ENCODE measurements at regions not wholly inside any gene's neighbourhood (a gene's known extent, or its start where the extent isn't known, plus 50 kb on each side); places are given as distances from the start of the nearest gene placed in this dataset.
"Not testable (repeated sequence)": the region's sequence is repeated elsewhere in the genome, so short reads cannot be mapped to it uniquely, and the experiment has no call there.

DNA sequence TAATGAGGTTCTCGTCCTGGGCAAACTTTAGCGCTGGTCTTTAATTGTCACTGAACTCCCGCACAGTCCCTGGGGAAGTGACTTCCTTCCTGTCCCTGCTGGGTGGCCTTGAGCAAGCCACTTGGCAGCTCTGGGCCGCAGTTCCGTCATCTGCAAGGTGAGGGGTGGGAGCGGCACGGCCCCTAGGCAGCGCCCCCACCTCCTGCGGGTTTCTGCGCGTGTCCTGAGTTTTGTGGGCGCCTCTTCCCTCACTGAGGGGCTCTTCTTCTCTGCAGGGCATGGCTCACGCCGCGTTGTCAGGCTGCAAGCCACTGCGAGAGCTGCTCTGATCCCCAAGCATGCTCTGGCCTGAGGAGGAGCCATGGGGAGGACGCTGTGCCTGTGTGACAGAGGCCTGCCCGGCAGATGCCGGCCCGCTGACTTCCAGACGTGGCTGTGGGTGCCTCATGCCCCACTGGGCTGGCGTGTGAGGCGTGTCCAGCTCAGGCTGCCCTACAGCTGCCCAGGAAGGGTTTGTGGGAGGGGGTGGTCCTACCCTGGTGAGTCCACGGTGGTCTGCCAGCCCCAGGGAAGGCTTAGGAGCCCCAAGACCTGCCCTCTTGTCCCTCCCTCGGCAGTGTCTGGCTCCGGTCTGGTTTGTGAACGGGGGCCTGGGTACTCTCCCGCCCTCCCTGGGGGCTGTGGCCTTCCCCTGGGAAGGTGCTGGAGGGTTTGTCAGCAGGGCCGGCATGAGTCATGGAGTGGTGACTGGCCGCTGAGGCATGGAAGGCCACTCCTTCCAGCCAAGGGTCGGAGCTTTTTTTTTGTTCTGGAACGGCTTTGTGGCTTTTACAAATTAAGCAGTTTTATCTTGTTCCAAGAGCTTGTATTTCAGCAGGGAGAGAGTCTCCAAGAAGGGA is 182.0 kb downstream of the SEC14L1 start:
- no peak for DNase-seq

DNA sequence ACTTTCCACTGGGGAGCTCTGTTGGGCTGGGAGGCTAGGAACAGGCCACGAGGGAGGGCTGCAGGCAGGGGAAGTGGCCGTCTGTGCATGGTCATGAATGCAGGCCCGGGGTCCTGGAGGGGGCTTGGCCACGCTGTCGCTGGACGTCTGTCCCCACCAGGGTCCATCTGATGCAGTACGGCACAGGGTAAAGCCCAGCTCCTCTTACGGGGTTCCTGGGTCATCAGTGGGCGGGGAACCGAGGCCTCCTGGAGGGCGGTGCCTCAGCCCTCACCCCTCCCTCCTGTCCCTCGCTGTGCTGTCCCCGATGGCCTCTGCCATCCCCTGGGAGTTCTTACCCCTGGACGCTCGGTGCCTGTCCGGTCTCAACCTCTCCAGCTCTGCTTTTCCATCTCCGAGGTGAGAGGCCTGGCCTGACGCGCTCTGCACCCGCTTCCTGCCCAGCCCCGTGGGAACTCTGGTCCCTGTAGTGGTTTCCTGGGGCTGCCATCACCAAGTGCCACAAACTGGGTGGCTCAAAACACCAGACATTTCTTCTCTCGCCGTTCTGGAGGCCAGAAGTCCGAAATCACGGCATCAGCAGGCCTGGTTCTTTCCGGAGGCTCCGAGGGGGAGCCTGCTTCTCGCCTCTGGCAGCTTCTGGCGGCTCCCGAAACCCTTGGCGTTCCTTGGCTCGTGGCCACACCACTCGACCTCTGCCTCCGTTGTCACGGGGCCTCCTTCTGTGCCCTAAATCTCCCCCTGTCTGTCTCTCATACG is 182.8 kb downstream of the SEC14L1 start:
- no peak for DNase-seq

DNA sequence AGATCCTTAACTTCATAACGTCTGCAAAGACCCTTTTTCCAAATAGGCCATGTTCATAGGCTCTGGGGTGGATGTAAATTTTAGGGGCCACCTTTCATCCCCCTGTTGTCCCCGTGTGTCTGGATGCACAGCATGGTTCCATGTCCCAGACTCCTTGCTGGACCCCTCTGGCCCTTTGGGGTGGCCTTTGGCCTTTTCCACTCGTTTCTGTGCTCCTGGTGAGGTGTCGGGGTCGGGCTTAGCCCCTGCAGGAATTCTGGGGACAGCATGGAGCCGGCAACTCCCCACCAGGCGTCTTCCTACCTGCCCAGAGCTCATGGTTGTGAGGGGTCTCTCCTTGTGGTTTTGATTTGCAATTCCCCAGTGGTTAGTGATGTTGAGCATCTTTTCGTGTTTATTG is 183.5 kb downstream of the SEC14L1 start:
- no peak for DNase-seq

DNA sequence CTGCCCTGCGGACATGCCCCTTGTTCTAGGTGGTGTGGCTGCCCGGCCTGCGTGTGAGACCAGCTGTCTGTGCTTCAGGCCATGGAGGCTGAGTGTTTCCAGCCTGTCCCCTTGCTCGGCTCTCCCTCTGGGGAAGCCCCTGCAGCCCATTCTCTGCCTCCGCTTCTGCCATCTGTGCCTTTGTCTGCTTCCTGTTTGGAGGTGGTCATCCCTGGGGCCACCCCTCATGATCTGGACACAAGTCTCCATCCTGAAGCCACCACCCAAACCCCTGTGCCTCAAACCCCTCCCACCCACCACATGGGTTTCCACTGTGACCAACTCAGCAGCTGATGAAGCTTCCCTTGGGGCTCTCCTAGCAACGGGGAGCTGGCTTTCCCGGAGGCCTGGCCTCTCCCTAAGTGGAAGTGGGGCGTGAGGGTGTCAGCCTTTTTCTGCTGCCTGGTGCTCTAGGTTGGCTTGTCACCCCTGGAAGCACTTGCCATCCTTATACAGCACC is 184.9 kb downstream of the SEC14L1 start:
- no peak for DNase-seq

DNA sequence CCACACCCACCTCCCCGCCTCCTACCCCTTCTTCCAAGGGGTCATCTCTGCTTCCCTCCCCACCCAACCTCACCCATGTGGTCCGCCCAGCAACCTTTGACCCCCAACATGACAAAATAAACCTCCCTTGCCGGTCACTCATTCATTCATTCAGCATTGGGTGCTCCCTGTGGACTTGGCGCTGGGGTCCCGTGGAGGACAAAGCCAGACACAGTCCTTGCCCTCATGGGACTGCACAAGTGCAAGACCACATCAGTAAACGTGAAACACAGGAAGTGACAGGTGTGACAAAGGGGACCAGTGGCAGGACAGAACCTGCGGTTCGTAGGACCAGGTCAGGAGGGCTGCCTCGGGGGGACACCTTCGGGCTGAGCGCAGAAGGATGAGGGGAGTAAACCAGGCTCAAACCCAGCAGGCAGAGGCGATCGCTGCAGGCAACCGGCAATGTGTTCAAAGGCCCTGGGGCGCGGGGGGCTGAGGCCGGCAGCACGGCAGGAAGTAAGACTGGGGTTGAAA is 185.4 kb downstream of the SEC14L1 start:
- no peak for DNase-seq

DNA sequence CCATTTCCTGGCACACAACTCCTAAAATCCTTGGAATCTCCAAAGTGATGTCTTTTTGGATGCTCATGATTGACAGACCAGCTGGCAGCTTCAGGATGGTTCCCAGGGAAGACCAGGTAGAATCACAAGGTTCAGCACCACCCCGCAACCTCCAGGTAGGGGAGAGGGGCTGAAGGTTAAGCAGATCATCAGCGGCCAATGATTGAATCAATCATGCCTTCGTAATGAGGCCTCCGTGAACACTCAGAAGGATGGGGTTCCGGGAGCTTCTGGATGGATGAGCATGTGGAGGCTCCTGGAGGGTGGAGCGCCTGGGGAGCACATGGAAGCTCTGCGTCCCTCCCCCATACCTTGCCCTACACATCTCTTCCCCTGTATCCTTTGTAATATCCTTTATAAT is 185.9 kb downstream of the SEC14L1 start:
- DNase-seq: no peak

DNA sequence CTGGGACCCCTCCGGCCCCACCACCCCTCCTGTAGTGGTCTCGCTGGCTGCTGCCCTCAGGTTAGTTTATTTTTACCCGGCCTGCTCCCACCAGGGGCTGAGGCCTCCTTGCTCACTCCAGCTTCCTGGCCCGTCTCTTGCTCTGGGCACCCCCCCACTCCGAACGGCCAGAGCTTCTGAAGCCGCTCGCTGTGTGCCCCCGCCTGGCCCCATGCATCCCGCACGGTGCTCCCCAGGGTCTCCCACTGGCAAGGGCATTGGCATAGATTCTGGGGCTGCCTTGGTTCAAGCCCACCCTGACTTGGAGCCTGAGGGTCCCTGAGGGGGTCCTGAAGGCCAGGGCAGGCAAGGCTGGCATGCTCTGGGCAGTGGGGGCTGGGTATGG is 186.4 kb downstream of the SEC14L1 start:
- no peak for DNase-seq

DNA sequence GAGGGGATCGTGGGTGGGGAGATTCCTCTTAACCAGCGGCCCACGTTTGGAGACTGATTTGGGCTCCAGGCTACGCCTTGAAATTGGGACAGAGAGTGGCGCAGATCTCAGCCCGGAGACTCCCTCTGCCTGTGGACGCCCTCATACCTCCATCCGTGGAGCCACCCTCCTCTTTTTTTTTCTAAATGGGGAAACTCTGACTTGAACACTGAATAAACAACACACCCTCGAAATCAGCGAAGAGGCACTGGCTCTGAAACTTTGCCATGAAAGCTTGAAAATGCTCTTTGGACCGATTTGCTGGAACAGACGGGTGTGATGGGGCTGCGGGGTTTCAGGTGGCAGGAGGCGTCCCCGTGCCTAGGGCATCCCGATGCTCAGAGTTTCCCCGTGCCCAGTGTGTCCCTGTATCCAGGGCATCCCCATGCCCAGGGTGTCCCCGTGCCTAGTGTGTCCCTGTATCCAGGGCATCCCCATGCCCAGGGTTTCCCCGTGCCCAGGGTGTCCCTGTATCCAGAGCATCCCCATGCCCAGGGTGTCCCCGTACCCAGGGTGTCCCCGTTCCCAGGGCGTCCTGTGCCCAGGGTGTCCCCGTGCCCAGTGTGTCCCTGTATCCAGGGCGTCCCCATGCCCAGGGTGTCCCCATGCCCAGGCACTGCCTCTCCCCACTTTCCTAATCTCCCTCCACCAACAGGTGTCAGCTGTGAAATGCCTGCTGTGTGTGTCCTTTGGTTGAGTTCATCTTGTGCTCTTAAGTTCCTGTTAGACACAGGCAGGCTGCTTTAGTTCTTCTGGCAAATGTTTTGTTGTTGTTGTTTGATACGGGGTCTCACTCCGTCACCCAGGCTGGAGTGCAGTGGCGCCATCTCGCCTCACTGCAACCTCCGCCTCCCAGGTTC is 187.0 kb downstream of the SEC14L1 start:
- DNase-seq: no peak

DNA sequence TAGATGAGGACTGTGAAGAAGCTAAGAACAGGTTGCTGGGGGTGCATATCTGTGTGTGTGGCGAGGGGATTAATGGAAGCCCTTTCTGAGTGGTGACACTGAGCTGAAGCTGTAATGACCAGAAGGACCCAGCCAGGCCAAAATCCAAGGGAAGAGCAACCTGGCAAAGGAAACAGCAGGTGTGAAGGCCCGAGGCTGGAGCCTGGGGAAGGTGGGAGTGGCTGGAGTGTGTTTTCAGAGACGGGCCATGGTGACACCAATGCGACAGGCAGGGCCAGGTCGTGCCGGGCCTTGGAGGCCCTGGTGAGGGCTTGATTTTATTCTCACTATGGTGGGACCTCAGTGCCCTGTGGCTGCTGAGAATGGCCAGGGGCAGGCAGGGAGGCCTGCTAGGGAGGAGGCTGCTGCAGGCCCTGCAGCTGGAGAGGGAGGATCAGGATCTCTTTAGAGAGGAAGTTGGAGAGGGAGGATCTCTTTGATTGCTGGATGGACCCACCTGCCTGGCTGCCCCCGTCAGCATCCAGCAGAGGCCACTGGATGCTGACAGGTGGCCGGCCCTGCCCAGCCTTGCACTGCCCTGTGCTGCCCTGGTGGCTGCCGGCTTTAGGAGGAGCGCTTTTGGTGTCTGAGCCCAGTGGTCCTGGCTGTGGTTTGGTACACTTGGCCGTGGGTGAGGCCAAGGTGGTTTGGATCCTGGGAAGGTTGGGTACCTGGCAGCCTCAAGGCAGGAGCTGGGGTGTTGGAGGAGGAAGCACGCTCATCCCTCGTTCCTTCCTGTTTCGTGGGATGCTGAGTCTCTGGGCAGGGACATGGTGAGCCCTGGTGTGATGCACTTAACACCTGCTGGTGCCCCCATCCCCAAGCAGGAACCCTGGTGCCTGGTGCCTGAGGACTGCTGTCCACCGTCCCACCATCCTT is 188.3 kb downstream of the SEC14L1 start:
- DNase-seq: no peak

DNA sequence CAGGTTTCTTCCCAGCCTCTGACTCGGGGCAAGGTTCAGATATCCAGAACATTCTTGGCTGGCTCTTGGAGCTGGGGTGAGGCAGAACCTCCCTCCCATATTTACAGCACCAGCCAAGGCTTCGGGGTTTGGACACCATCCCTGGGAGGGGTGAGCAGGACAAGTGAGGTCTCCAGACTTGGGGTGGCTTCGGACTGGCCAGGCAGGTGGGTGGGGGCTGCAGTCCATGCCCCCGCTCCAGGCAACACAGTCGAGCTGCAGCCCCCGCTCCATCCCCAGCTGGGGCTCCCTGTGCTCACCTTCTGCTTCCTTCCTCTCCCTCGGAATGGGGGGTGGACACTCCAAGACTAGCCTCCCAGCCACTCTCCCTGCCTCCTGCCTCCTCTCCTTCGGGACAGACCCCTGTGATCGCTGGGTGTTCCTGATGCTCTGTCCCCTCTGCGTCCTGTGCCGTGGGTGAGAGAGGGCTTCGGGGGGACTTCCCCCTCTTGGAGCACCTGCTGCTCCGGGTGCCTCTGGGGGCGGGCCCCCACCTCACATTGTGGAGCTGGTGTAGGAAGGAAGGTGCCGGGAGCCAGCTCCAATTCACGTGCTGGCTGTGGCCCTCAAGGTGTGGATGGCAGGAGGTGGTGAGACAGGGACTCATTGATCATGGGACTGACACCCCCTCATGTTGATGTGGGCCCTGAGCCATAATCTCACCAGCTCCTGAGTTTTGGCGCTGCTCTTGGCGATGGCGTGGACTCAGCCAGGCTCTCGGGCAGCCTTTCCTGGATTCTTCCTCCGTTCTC is 189.2 kb downstream of the SEC14L1 start:
- DNase-seq: no peak

DNA sequence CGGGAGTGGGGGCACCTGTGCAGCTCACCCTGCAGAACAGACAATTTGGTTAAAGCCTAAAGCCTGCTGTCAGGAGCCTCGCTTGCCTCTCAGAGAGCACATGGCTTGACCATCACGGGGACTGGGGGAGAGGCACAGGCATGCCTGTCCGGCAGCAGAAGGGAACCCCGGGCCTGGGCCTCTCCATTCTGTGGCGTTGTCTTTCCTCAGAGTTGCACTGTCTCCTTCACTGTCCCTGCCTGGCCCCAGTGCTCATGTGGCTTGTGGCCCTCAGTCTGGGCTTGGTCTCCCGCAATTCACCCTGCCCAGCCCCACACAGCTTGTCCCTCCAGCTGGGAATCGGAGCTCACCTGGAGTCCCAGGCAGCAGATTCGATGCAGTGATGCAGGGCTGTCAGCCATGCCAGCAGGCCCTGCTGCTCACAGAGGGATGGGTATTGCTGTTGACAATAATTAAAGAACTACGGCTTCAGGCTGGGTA is 189.9 kb downstream of the SEC14L1 start:
- DNase-seq: no peak

DNA sequence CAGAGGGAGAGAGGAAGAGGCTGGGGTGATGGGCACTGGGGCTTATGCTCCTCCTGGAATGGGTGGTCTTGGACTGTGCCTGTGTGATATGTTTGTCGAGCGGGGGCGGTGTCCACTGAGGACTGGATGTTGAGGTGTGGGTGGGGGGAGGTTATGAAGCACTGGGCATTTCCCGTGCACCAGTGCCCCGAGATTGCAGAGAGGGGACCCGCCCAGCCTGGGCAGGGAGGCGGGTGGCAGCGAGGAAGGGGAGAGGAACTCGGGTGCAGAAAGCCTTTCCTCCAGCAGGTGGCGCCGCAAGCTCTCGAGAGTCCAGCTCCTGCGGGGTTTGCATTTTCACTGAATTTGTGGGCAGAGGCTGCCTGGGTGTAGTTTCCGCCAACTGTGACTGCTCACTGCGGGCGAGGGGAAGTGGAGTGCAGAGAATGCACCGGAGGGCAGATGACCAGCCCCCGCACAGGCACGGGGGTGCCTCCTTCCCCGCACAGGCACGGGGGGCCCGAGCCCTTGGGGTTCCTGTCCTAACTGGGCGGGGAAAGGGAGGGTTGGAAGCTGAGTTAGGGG is 190.6 kb downstream of the SEC14L1 start:
- peak; percentile 80 for DNase-seq

DNA sequence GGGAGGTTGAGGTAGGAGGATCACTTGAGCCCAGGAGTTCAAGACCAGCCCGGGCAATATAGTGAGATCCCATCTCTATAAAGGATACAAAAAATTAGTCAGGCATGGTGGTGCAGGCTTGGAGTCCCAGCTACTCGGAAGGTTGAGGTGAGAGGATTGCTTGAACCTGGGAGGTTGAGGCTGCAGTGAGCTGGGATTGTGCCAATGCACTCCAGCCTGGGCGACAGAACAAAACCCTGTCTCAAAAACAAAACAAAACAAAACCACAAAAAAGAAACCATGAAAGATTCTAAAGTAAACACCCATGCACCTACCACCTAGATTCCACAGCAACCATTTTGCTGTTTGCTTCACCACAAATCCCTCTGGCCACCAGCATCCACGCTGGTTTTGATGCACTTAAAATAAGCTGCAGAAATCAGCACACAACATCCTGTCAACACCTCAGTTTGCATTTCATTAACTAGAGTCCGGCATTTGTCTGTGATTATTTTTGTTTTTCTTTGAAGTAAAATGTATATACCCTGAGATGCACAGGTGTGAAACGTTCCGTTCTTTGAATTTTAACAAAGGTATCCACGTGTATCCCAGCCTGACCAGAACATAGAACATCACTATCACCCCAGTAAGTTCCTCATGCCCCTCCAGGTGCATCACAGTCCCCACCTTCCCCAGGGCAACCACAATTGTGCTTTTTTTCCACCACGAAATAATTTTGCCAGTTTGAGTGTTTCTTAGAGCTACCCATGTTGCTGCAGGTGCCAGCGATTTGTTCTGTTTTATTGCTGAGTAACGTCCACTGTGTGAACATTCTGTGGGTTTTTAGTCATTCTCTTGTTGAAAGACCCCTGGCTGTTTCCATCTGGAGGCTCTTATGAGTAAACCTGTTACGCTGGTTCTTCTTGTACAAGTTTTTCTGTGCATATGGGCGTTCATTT is 191.5 kb downstream of the SEC14L1 start:
- DNase-seq: no peak

DNA sequence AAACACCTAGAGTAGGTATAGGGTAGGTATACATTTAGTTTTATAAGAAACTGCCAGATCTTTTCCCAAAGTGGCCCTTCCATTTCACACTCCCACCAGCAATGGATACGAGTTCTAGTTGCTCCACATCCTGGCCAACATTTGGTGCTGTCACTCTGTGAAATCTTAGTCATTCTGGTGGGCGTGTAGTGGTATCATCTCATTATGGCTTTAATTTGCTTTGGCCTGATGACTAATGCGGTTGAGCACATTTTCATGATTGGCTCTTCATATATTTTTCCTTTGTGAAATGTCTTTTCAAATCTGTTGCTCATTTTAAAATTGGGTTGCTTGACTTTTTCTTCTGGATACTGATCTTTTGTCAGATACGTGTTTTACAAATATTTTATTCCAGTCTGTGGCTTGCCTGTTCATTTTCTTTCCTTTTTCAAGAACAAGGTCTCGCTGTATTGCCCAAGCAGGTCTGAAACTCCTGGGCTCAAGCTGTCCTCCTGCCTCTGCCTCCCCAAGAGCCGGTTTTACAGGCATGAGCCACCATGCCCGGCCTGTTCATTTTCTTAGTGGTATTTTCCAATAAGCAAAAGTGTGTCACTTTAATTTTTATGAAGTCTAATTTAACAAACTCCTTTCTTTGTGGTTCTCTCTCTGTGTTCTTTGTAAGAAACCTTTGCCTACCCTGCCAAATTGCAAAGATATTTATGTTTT is 192.4 kb downstream of the SEC14L1 start:
- DNase-seq: no peak

DNA sequence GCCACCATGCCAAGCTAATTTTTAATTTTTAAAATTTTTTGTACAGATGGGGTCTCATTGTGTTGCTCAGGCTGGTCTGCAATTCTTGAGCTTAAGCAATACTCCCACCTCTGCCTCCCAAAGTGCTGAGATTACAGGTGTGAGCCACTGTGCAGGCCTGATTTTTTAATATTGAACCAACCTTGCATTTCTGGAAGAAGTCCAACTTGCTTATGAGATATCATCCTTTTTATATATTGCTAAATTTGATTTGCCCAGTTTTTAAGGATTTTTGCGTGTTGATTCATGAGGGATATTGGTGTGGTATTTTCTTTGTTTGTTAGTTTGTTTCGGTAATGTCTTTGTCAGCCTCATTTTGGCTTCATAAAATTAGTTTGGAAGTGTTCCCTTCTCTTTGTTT is 196.4 kb downstream of the SEC14L1 start:
- no peak for DNase-seq

DNA sequence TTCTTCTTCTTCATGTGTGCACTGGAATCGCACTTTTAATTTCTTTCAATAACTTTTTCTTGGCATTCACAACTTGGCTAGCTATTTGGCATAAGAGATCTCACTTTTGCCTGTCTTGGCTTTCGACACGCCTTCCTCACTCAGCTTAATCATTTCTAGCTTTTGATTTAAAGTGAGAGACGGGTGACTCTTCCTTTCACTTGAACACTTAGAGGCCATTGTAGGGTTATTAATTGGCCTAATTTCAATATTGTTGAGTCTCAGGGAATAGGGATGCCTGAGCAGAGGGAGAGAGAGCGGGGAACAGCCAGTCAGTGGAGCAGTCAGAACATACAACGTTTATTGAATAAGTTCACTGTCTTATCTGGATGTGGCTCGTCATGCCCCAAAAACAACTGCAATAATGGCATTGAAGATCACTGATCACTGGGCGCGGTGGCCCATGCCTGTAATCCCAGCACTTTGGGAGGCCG is 200.3 kb downstream of the SEC14L1 start:
- no peak for DNase-seq

DNA sequence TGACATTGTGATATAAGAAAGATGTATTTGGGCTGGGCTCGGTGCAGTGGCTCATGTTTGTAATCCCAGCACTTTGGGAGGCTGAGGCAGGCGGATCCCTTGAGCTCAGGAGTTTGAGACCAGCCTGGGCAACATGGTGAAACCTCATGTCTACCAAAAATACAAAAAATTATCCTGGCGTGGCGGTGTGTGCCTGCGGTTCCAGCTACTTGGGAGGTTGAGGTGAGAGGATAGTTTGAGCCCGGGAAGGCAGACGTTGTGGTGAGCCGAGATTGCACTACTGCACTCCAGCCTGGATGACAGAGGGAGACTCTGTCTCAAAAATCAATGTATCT is 201.9 kb downstream of the SEC14L1 start:
- not testable (repeated sequence) for DNase-seq

DNA sequence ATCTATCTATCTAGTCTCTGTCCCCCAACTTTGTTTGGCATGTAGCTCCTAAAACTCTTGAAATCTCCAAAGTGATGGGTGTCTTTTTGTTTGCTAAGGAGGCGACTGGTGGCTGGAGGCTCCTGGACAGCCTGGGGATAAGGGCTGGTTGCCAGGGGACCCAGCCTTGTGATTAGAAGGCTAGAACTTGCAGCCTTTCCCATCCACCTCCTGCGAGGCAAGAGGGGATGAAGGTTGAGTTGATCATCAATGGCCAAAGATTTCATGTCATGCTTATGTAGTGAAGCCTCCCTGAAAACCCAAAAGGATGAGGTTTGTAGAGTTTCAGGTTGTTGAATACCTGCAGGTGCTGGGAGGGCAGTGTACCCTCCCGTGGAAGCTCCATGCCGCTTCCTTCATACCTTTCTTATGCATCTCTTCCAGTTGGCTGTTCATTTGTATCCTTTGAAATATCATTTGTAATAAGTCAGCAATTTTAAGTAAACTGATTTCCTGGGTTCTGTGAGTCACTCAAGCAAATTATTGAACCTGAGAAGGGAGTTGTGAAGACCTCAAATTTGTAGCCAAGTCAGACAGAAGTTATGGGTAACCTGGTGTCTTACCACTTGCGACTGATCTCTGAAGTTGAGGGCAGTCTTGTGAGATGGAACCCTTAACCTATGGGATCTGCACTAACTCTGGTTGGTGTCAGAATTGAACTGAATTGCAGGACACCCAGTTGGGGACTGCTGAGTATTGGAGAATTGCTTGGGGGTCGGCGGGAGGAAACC is 202.4 kb downstream of the SEC14L1 start:
- DNase-seq: no peak
